ENCODE measurements at regions not wholly inside any gene's neighbourhood (a gene's known extent, or its start where the extent isn't known, plus 50 kb on each side); places are given as distances from the start of the nearest gene placed in this dataset.

DNA sequence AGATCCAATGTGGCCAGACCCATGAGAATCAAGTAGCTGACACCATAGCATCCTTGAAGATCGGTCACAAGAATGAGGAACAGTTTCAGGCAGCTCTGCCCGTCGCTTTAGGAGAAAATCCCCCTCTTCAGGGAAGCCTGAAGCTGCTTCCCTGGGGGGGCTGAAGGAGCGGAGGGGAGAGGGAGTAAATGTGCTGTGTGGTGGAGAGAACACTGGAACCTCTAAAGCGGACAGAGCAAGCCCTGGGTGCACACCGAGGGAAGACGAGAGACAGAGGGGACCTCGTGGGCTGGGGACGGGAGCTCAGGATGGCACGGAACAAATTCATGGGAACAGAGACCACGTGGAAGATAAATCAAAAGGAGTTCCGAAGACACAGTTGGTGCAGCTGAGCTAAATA lies 154.3 kb downstream of the NDUFA10 start:
- intact Hi-C loops (cut with micrococcal nuclease) (no loop called here), in situ Hi-C loops (cut with MboI) (no loop called here)
- Histone ChIP-seq H3K9ac (ENCODE audit: insufficient read depth in 1 of 2, low read depth in 2 of 2, low read length in 2 of 2) (no peak overlapping the region), H2AFZ (ENCODE audit: low read depth, low read length) (no peak overlapping the region), H3K36me3 (ENCODE audit: control insufficient read depth, insufficient read depth, low read length) (no peaks in the 10 kb centered on the region), H3K79me2 (ENCODE audit: control insufficient read depth, insufficient read depth, low read length) (no peaks in the 10 kb centered on the region), H3K9me3 (replicated peaks; ENCODE audit: control insufficient read depth, insufficient read depth, low read depth, low read length) (peaks cover 5% of the 10 kb centered on the region; the same call in 1 of the 2 replicates), H3K4me2 (ENCODE audit: insufficient read depth, low read length) (no peak overlapping the region), H3K4me1 (replicated peaks in 1 of 2; ENCODE audit: control insufficient read depth in 2 of 2, insufficient read depth in 2 of 2, low read length in 2 of 2) (0 out of 5 replicates have a peak, but pooled peaks cover 0 to 2% of the 10 kb centered on the region in 2 experiments), H3K4me3 (no peak overlapping the region), H3K9me1 (ENCODE audit: control insufficient read depth, insufficient read depth, low read length) (no peaks in the 10 kb centered on the region), H4K20me1 (replicated peaks; ENCODE audit: control insufficient read depth, insufficient read depth, low read length) (no peaks in the 10 kb centered on the region), H3K27me3 (ENCODE audit: control insufficient read depth in 2 of 2, insufficient read depth in 2 of 2, low read length in 2 of 2) (peaks cover 0 to 12% of the 10 kb centered on the region in 2 experiments; a peak in 2 of 5 replicates), H3K27ac (ENCODE audit: extremely low read depth, low read depth, low read length) (no peak overlapping the region)
- ATAC-seq (no peak), FAIRE-seq (no peak), DNase-seq (ENCODE audit: extremely low read depth in 1 of 4, low spot score in 3 of 4) (no peak)
- BruUV-seq (replicated peaks): no TSS peak
- POLR2A ChIA-PET: interaction anchor here (1.6 kb wide), 1 partner anchor 11 kb away, joined by 4 read pairs; no protein-coding TSS in a partner anchor
- 7% methylated on average over 11 of the region's 12 CpGs for WGBS (ENCODE audit: insufficient coverage, low coverage, missing lambda C conversion rate)
- CTCF ChIA-PET (ENCODE audit: low intra/inter-chr PET ratio): no interaction called here
- TF ChIP-seq CXXC5 (CRISPR knock-in tag; IDR thresholded peaks at IDR 0.05): no peak
- no peak for TF ChIP-seq ZNF668 (CRISPR knock-in tag; IDR thresholded peaks at IDR 0.05)
- TF ChIP-seq ZNF766 (CRISPR knock-in tag; conservative IDR thresholded peaks at IDR 0.05): no peak
- TF ChIP-seq ZC3H11A (IDR thresholded peaks at IDR 0.05; ENCODE audit: low read depth, low read length): no peak
- no peak for TF ChIP-seq KLF6 (CRISPR knock-in tag; IDR thresholded peaks at IDR 0.05; ENCODE audit: borderline replicate concordance)
- no peak for TF ChIP-seq C11orf30 (IDR thresholded peaks at IDR 0.05; ENCODE audit: low read depth)
- TF ChIP-seq MIER1 (IDR thresholded peaks at IDR 0.05; ENCODE audit: low read depth): no peak
- TF ChIP-seq, protein P1, sequence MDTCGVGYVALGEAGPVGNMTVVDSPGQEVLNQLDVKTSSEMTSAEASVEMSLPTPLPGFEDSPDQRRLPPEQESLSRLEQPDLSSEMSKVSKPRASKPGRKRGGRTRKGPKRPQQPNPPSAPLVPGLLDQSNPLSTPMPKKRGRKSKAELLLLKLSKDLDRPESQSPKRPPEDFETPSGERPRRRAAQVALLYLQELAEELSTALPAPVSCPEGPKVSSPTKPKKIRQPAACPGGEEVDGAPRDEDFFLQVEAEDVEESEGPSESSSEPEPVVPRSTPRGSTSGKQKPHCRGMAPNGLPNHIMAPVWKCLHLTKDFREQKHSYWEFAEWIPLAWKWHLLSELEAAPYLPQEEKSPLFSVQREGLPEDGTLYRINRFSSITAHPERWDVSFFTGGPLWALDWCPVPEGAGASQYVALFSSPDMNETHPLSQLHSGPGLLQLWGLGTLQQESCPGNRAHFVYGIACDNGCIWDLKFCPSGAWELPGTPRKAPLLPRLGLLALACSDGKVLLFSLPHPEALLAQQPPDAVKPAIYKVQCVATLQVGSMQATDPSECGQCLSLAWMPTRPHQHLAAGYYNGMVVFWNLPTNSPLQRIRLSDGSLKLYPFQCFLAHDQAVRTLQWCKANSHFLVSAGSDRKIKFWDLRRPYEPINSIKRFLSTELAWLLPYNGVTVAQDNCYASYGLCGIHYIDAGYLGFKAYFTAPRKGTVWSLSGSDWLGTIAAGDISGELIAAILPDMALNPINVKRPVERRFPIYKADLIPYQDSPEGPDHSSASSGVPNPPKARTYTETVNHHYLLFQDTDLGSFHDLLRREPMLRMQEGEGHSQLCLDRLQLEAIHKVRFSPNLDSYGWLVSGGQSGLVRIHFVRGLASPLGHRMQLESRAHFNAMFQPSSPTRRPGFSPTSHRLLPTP (IDR thresholded peaks at IDR 0.05; ENCODE audit: borderline replicate concordance, extremely low read depth, insufficient read length): no peak
- no peak for TF ChIP-seq ZNF12 (CRISPR knock-in tag; IDR thresholded peaks at IDR 0.05)
- TF ChIP-seq GABPB1 (CRISPR knock-in tag; IDR thresholded peaks at IDR 0.05): no peak
- no peak for TF ChIP-seq TFAM (CRISPR knock-in tag; conservative IDR thresholded peaks at IDR 0.05)
